Heart left ventricle (tissue), 16 donors: ENCODE measurements at regions not wholly inside any gene's neighbourhood (a gene's known extent, or its start where the extent isn't known, plus 50 kb on each side); places are given as distances from the start of the nearest gene placed in this dataset.

ENCODE experiments used
- ATAC-seq, 4 donors: fragments of 200-7000 bp; cut with Tn5 transposase; one replicate each; pipeline ENCODE4 v1.9.1; 2020 to 2022; ENCODE audit warnings: moderate library complexity in 4 of 4, mild to moderate bottlenecking in 3 of 4, moderate number of reproducible peaks in 1 of 4
- DNase-seq, 5 donors: peaks; one replicate each; pipeline ENCODE4 v3.0.0-alpha.2; 2020
- H3K27ac ChIP-seq, 12 donors: fragments of 200-600 bp; sonication (generic) in 4 of 12; one replicate each; pipeline versions ENCODE4 v1.5.0 to v1.8.0; 2016 to 2022; ENCODE audit warnings: mild to moderate bottlenecking in 2 of 12
- H3K27me3 ChIP-seq, 9 donors: fragments of 200-600 bp; sonication (generic) in 2 of 9; one replicate each; pipeline versions ENCODE4 v1.5.1 to v1.8.0; 2016 to 2022; ENCODE audit warnings: mild to moderate bottlenecking in 3 of 9
- H3K36me3 ChIP-seq, 9 donors: fragments of 200-600 bp; sonication (generic) in 2 of 9; one replicate each; pipeline versions ENCODE4 v1.5.0 to v1.8.0; 2018 to 2022; ENCODE audit warnings: mild to moderate bottlenecking in 2 of 9
- H3K4me1 ChIP-seq, 12 donors: fragments of 200-600 bp; sonication (generic) in 4 of 12; one replicate each; pipeline versions ENCODE4 v1.5.0 to v1.8.0; 2016 to 2022; ENCODE audit warnings: mild to moderate bottlenecking in 3 of 12
- H3K4me3 ChIP-seq, 12 donors: fragments of 200-600 bp; sonication (generic) in 4 of 12; one replicate each; pipeline versions ENCODE4 v1.5.0 to v1.8.0; 2017 to 2022; ENCODE audit warnings: mild to moderate bottlenecking in 9 of 12, moderate library complexity in 4 of 12
- H3K9me3 ChIP-seq, 12 donors: fragments of 200-600 bp; sonication (generic) in 4 of 12; one replicate each; pipeline versions ENCODE4 v1.5.0 to v1.8.0; 2016 to 2022; ENCODE audit warnings: mild to moderate bottlenecking in 1 of 12
- CTCF ChIP-seq, 12 donors: fragments of 200-600 bp; sonication (generic) in 4 of 12; IDR thresholded peaks; one replicate each; pipeline versions ENCODE4 v1.5.0 to v1.8.0; 2018 to 2022; ENCODE audit warnings: antibody characterized with exemption in 12 of 12, mild to moderate bottlenecking in 5 of 12
- POLR2A ChIP-seq, 2 donors: fragments of 450-650 bp; IDR thresholded peaks; one replicate each; pipeline ENCODE4 v1.6.1; 2017; ENCODE audit warnings: antibody characterized with exemption in 2 of 2, mild to moderate bottlenecking in 2 of 2, moderate library complexity in 2 of 2
- WGBS, 4 donors: extraction: QIAGEN DNeasy Blood & Tissue Kit in 2 of 4; methylation state at CpG; one replicate each; pipeline versions ENCODE4 v1.1.5 to v1.1.7; 2013 to 2018; 5-methylcytosine and 5-hydroxymethylcytosine counted together
- intact Hi-C, 10 donors: fragments of 100-400 bp; cut with DNase I; formaldehyde crosslinking; loops; one replicate each; pipeline versions ENCODE4 v1.11.1 to v1.14.2; 2022
- donor health status: ischemic (EF 13 %, LVEDD 7.1; RV severe dilation, severe dysfunction).
- donor health status: healthy with polysubstance abuse.
- donor health status: DM: no; HTN: yes; CAD: no.
- donor health status: DM: no; HTN: no; CAD: no.
- donor health status: ischemic (EF 25% LVEDD 6.9; RV normal size, moderate dysfunction).
- donor health status: ischemic (EF 25% LVEDD 5.7; RV mildly dilated, moderate dysfunction).
- donor health status: healthy.
- donor health status: DM: yes; HTN: yes; CAD: no.
- donor health status: ischemic (EF 35%, LVEDD 5.7; RV mildly dilated, moderate dysfunction).
- donor health status: nonischemic (EF 11% LVEDD 7.7; RV severe dilation, severe dysfunction).
- donor health status: DM: yes; HTN: yes; CAD: no.
- donor health status: PGD.
- donor health status: ischemic (EF 29% LVEDD 5.4; RV normal size, mild dysfunction).
- donor health status: nonischemic (EF 23%, LVEDD 6.1; RV moderate dilation, normal function).

- TF ChIP-seq POLR2A (IDR thresholded peaks at IDR 0.05) (no peak), CTCF (IDR thresholded peaks at IDR 0.05) (no peak)
- intact Hi-C loops = no loop called here
- Histone ChIP-seq H3K27me3 (no peaks in the 10 kb centered on the region), H3K36me3 (no peaks in the 10 kb centered on the region), H3K4me1 (no peaks in the 10 kb centered on the region), H3K4me3 (no peak overlapping the region), H3K9me3 (peaks cover 0 to 23% (median 5%) of the 10 kb centered on the region in 12 donors), H3K27ac (no peak overlapping the region)
- ATAC-seq (no peak), DNase-seq (no peak)
Observed at GRCh38 chr18:61148322-61148721, 184.9 kb upstream of the CDH20 start.

DNA sequence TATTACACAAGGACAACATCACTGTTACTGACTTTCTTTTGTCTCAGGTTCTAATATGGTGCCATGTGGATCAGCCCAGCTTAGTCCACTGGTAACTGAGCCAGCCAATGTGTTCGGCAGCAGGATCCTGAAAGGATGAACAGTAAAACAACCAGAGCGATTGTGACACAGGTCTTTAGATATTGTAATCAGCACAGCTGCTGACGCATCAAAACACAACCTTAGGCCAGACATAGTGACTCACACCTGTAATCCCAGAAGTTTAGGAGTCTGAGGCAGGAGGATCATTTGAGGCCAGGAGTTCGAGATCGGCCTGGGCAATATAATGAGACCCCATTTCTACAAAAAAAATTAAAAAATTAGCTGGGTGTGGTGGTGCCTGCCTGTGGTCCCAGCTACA lies 183.4 kb upstream of the CDH20 start:
- DNase-seq = no peak
- no peak for ATAC-seq
- no peak overlapping the region for H3K27ac ChIP-seq
- H3K4me3 ChIP-seq = no peak overlapping the region
- intact Hi-C loops = no loop called here
- TF ChIP-seq POLR2A (IDR thresholded peaks at IDR 0.05) (no peak), CTCF (IDR thresholded peaks at IDR 0.05) (no peak)
- H3K9me3 ChIP-seq = peaks cover 0 to 16% (median 4%) of the 10 kb centered on the region in 12 donors
- no peaks in the 10 kb centered on the region for H3K36me3 ChIP-seq
- no peaks in the 10 kb centered on the region for H3K4me1 ChIP-seq
- H3K27me3 ChIP-seq = no peaks in the 10 kb centered on the region
- WGBS, 4 donors = 81 to 93% (median 90%) methylated on average over 5 of the region's 5 CpGs

- peaks cover 0 to 1% (median 0%) of the 10 kb centered on the region in 12 donors for H3K9me3 ChIP-seq
- DNase-seq = no peak
- no peaks in the 10 kb centered on the region for H3K27me3 ChIP-seq
- no peak overlapping the region for H3K4me3 ChIP-seq
- WGBS, 4 donors = 67 to 79% (median 76%) methylated on average over 3 of the region's 3 CpGs
- TF ChIP-seq CTCF (IDR thresholded peaks at IDR 0.05) (no peak), POLR2A (IDR thresholded peaks at IDR 0.05) (no peak)
- H3K27ac ChIP-seq = no peak overlapping the region
- H3K36me3 ChIP-seq = no peaks in the 10 kb centered on the region
- no peak for ATAC-seq
- intact Hi-C loops = no loop called here
- H3K4me1 ChIP-seq = no peaks in the 10 kb centered on the region
Observed at GRCh38 chr18:61153571-61153970, 179.7 kb upstream of the CDH20 start.

GRCh38 chr18:61154866-61155265 lies 178.4 kb upstream of the CDH20 start:
- H3K4me3 ChIP-seq = no peak overlapping the region
- ATAC-seq (no peak), DNase-seq (no peak)
- no peaks in the 10 kb centered on the region for H3K9me3 ChIP-seq
- WGBS, 4 donors = 70 to 83% (median 72%) methylated on average over 3 of the region's 3 CpGs
- no peaks in the 10 kb centered on the region for H3K27me3 ChIP-seq
- TF ChIP-seq POLR2A (IDR thresholded peaks at IDR 0.05) = no peak
- no peak for TF ChIP-seq CTCF (IDR thresholded peaks at IDR 0.05)
- no peak overlapping the region for H3K27ac ChIP-seq
- no peaks in the 10 kb centered on the region for H3K4me1 ChIP-seq
- H3K36me3 ChIP-seq = no peaks in the 10 kb centered on the region
- intact Hi-C loops = no loop called here
